ENCODE measurements at regions not wholly inside any gene's neighbourhood (a gene's known extent, or its start where the extent isn't known, plus 50 kb on each side); places are given as distances from the start of the nearest gene placed in this dataset.

DNA sequence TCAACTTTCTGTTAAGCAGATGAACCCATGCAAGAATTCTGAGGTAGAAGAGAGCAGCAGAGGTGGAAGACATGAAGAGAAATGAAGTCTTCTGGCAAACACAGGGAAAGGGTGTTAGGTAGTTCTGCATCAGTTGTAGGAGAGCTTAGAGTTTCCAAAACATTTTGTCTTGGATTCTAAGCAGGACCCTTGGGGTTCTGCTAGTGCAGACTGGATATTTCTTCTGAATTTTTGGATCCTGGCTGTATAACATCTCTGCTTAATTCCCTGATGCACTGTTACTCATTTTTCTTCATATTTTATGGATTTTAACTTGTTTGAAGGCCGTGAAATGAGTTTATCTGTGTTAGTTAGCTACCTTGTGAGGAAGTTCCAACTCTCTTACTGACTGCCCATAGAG is 208.7 kb upstream of the SLC35G4 start:
- Histone ChIP-seq H3K36me3 (ENCODE audit: control insufficient read depth in 2 of 2, insufficient read depth in 1 of 2, low read length in 2 of 2) (no peaks in the 10 kb centered on the region), H3K9me3 (ENCODE audit: control insufficient read depth, insufficient read depth, low read depth, low read length) (no peaks in the 10 kb centered on the region), H3K27ac (ENCODE audit: extremely low read depth, low read depth, low read length) (no peak overlapping the region), H3K4me3 (ENCODE audit: low read depth, low read length) (no peak overlapping the region), H3K4me1 (ENCODE audit: control insufficient read depth, insufficient read depth, low read length) (peaks cover 3% of the 10 kb centered on the region; the same call in 1 of the 2 replicates)
- POLR2A ChIA-PET: no interaction called here
- CTCF ChIA-PET: interaction anchor here (0.6 kb wide), 1 partner anchor 118 kb away, joined by 3 read pairs; no protein-coding TSS in a partner anchor
- TF ChIP-seq ZFP69B (tag by site-specific recombination; IDR thresholded peaks at IDR 0.05) (no peak), REPIN1 (tag by site-specific recombination; IDR thresholded peaks at IDR 0.05; ENCODE audit: low read depth) (no peak), ZNF623 (tag by site-specific recombination; IDR thresholded peaks at IDR 0.05) (no peak), ZNF585B (tag by site-specific recombination; IDR thresholded peaks at IDR 0.05) (no peak), ZNF664 (tag by site-specific recombination; IDR thresholded peaks at IDR 0.05) (no peak), KLF8 (tag by site-specific recombination; IDR thresholded peaks at IDR 0.05) (no peak), ZNF324 (tag by site-specific recombination; IDR thresholded peaks at IDR 0.05) (no peak), ZNF174 (tag by site-specific recombination; IDR thresholded peaks at IDR 0.05) (no peak), ZNF133 (tag by site-specific recombination; IDR thresholded peaks at IDR 0.05) (no peak), GLIS2 (tag by site-specific recombination; IDR thresholded peaks at IDR 0.05) (no peak), ZBTB21 (tag by site-specific recombination; IDR thresholded peaks at IDR 0.05) (no peak), ZNF701 (tag by site-specific recombination; IDR thresholded peaks at IDR 0.05) (no peak)
- TF ChIP-seq, protein P1, sequence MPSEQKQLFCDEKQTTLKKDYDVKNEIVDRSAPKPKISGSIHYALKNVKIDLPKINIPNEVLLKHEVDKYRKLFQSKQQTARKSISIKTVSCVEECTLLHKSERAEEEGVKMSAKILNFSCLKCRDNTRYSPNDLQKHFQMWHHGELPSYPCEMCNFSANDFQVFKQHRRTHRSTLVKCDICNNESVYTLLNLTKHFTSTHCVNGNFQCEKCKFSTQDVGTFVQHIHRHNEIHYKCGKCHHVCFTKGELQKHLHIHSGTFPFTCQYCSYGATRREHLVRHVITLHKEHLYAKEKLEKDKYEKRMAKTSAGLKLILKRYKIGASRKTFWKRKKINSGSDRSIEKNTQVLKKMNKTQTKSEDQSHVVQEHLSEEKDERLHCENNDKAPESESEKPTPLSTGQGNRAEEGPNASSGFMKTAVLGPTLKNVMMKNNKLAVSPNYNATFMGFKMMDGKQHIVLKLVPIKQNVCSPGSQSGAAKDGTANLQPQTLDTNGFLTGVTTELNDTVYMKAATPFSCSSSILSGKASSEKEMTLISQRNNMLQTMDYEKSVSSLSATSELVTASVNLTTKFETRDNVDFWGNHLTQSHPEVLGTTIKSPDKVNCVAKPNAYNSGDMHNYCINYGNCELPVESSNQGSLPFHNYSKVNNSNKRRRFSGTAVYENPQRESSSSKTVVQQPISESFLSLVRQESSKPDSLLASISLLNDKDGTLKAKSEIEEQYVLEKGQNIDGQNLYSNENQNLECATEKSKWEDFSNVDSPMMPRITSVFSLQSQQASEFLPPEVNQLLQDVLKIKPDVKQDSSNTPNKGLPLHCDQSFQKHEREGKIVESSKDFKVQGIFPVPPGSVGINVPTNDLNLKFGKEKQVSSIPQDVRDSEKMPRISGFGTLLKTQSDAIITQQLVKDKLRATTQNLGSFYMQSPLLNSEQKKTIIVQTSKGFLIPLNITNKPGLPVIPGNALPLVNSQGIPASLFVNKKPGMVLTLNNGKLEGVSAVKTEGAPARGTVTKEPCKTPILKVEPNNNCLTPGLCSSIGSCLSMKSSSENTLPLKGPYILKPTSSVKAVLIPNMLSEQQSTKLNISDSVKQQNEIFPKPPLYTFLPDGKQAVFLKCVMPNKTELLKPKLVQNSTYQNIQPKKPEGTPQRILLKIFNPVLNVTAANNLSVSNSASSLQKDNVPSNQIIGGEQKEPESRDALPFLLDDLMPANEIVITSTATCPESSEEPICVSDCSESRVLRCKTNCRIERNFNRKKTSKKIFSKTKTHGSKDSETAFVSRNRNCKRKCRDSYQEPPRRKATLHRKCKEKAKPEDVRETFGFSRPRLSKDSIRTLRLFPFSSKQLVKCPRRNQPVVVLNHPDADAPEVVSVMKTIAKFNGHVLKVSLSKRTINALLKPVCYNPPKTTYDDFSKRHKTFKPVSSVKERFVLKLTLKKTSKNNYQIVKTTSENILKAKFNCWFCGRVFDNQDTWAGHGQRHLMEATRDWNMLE (tag by site-specific recombination; conservative IDR thresholded peaks at IDR 0.05; ENCODE audit: low read depth): no peak
- TF ChIP-seq, protein P2, sequence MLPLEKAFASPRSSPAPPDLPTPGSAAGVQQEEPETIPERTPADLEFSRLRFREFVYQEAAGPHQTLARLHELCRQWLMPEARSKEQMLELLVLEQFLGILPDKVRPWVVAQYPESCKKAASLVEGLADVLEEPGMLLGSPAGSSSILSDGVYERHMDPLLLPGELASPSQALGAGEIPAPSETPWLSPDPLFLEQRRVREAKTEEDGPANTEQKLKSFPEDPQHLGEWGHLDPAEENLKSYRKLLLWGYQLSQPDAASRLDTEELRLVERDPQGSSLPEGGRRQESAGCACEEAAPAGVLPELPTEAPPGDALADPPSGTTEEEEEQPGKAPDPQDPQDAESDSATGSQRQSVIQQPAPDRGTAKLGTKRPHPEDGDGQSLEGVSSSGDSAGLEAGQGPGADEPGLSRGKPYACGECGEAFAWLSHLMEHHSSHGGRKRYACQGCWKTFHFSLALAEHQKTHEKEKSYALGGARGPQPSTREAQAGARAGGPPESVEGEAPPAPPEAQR (tag by site-specific recombination; IDR thresholded peaks at IDR 0.05): no peak

DNA sequence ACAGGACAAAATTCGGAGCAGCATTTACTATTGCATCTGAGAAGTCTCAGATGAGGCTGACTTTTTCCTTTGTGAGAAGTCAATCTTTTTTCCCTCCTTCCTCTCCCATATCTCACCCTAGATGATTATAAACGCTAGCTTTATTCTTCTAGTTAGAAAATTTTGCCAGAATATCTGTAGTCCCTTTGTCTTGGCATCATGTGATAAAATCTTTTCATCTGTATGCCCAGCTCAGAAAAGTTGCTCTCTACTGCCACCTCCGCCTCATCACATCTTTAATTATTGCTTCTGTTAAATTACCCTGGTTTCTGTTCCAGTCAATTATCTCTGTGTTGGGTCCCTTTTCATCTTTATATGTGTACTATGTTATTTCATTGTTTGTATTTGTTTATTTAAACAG is 210.8 kb upstream of the SLC35G4 start:
- no peaks in the 10 kb centered on the region for H3K36me3 ChIP-seq (ENCODE audit: control insufficient read depth in 2 of 2, insufficient read depth in 1 of 2, low read length in 2 of 2)
- no peak overlapping the region for H3K4me3 ChIP-seq (ENCODE audit: low read depth, low read length)
- POLR2A ChIA-PET: no interaction called here
- CTCF ChIA-PET: interaction anchor here (0.7 to 2.0 kb wide), 7 partner anchors 8 to 548 kb away, joined by 3 to 8 read pairs (median 4); no protein-coding TSS in a partner anchor
- H3K27ac ChIP-seq (ENCODE audit: extremely low read depth, low read depth, low read length): no peak overlapping the region
- H3K9me3 ChIP-seq (ENCODE audit: control insufficient read depth, insufficient read depth, low read depth, low read length): no peaks in the 10 kb centered on the region
- no peak for TF ChIP-seq TRIM28 (IDR thresholded peaks at IDR 0.05; ENCODE audit: borderline replicate concordance, low read length)
- TF ChIP-seq, protein P3, sequence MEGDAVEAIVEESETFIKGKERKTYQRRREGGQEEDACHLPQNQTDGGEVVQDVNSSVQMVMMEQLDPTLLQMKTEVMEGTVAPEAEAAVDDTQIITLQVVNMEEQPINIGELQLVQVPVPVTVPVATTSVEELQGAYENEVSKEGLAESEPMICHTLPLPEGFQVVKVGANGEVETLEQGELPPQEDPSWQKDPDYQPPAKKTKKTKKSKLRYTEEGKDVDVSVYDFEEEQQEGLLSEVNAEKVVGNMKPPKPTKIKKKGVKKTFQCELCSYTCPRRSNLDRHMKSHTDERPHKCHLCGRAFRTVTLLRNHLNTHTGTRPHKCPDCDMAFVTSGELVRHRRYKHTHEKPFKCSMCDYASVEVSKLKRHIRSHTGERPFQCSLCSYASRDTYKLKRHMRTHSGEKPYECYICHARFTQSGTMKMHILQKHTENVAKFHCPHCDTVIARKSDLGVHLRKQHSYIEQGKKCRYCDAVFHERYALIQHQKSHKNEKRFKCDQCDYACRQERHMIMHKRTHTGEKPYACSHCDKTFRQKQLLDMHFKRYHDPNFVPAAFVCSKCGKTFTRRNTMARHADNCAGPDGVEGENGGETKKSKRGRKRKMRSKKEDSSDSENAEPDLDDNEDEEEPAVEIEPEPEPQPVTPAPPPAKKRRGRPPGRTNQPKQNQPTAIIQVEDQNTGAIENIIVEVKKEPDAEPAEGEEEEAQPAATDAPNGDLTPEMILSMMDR (tag by site-specific recombination; IDR thresholded peaks at IDR 0.05): 0 out of 2 replicates have a peak, but pooled peaks have one; percentile 13
- H3K4me1 ChIP-seq (ENCODE audit: control insufficient read depth, insufficient read depth, low read length): peaks cover 3% of the 10 kb centered on the region; the same call in 1 of the 2 replicates
